AG10803 (cell line): ENCODE measurements at regions not wholly inside any gene's neighbourhood (a gene's known extent, or its start where the extent isn't known, plus 50 kb on each side); places are given as distances from the start of the nearest gene placed in this dataset.

Source experiments
- DNase-seq: peaks from one replicate; pipeline ENCODE4 v3.0.0; 2010; ENCODE audit warnings: low read depth
- H3K4me3 ChIP-seq: 2 replicates; pipeline ENCODE4 v1.5.1; 2011; ENCODE audit warnings: mild to moderate bottlenecking, low read length, control low read depth
- TF ChIP-seq, protein P1 (sequence below): conservative IDR thresholded peaks from 2 replicates; pipeline ENCODE4 v1.5.1; 2011; ENCODE audit warnings: mild to moderate bottlenecking, low read length, control low read depth, inconsistent platforms

DNA sequence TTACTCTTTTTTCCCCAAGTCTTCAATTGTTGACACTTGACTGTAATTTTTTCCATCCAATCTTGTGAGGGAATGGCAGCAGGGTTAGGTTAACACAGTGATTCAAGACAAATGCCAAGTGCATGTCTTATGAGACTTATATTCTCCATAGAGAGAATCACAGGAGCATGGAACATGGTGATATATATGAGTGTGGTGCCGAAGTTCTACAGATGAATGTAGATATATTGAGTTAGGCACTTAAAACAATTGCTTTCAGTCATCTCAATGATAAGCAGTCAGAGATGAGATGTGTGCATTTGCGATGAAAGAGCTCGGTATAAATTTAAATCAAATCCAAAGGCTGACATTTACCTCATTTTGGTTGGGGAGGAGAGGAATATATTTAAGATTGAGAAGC is 211.2 kb downstream of the CDH10 start:
- TF ChIP-seq, protein P1, sequence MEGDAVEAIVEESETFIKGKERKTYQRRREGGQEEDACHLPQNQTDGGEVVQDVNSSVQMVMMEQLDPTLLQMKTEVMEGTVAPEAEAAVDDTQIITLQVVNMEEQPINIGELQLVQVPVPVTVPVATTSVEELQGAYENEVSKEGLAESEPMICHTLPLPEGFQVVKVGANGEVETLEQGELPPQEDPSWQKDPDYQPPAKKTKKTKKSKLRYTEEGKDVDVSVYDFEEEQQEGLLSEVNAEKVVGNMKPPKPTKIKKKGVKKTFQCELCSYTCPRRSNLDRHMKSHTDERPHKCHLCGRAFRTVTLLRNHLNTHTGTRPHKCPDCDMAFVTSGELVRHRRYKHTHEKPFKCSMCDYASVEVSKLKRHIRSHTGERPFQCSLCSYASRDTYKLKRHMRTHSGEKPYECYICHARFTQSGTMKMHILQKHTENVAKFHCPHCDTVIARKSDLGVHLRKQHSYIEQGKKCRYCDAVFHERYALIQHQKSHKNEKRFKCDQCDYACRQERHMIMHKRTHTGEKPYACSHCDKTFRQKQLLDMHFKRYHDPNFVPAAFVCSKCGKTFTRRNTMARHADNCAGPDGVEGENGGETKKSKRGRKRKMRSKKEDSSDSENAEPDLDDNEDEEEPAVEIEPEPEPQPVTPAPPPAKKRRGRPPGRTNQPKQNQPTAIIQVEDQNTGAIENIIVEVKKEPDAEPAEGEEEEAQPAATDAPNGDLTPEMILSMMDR, result no peak
- DNase-seq, result no peak
- no peak overlapping the region for H3K4me3 ChIP-seq
